HCEC 1CT (cell line): ENCODE measurements at regions not wholly inside any gene's neighbourhood (a gene's known extent, or its start where the extent isn't known, plus 50 kb on each side); places are given as distances from the start of the nearest gene placed in this dataset.
"Not testable (repeated sequence)": the region's sequence is repeated elsewhere in the genome, so short reads cannot be mapped to it uniquely, and the experiment has no call there.

Experiments
- DNase-seq: peaks from one replicate; pipeline ENCODE4 v3.0.0-alpha.2; 2017

DNA sequence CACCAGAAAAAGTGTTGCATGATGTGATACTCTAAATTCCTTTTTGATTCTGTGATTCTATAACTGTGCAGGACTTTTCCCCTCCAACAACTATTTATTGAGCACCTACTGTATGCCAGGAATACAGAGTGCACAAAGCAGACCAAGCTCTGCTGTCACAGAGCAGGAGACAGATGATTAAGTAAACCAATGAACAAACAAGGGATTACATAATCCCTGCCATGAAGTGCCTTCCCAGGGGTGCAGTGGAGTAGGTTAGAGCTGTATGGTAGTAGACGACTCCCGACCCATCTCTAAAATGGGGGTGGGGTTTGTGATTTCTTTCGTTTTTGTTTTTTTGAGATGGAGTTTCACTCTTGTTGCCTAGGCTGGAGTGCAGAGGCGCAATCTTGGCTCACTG lies 213.9 kb downstream of the TBX5 start:
- no peak for DNase-seq

DNA sequence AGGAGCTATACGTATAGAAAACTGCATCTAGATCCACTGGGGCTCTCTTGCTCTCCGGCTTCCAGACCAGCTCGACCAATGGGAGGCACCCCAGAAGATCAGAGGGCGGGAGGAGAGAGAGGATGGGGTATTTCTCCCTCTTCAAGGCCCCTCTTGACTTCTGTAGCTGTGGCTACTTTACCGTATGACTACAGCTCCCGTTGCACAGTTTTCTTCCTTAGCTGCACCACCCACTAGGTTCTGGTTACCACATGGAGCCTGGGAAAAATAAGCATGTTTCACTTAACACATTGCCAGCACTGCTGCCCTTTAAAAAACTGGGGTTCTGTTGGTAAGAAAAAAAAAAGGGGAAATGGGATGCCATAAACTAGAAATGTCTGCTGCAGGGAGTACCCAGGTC lies 214.4 kb downstream of the TBX5 start:
- no peak for DNase-seq

DNA sequence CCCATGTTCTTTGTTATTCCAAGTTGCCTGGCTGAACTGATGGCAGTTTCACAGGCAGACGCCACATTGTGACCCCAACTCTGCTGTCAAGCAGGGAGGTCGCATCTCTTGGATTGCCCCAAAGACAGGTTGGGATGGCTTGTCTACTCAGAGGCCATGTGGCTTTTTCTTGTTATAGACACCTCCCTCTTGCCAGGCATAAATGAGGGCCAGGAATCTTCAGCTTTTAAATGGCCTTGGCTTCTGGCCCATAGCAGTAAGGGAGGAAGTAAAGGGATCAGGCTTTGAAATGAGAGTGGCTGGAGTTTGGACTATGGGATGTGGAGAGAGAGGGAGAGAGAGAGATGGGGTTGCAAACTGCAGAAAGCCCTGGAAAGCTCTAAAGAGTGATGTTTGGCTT lies 215.0 kb downstream of the TBX5 start:
- DNase-seq: no peak

DNA sequence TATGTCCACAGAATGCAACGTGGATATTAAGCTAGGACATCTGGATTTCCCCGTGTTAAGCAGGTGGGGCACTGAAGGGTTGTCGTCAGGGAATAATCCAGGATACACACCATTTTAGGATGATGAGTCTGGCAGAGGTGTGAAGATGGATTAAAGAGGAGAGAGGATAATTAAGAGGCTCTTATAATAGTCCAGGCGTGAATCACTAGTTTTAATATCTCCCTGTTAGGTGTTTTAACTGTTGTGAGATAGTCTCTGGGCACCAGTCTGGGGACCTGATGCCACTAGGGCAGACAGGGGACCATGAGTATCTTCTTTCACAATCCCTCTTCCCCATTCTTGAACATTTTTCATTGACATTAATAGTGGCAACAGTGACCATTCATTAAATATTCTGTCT lies 216.7 kb downstream of the TBX5 start:
- no peak for DNase-seq

DNA sequence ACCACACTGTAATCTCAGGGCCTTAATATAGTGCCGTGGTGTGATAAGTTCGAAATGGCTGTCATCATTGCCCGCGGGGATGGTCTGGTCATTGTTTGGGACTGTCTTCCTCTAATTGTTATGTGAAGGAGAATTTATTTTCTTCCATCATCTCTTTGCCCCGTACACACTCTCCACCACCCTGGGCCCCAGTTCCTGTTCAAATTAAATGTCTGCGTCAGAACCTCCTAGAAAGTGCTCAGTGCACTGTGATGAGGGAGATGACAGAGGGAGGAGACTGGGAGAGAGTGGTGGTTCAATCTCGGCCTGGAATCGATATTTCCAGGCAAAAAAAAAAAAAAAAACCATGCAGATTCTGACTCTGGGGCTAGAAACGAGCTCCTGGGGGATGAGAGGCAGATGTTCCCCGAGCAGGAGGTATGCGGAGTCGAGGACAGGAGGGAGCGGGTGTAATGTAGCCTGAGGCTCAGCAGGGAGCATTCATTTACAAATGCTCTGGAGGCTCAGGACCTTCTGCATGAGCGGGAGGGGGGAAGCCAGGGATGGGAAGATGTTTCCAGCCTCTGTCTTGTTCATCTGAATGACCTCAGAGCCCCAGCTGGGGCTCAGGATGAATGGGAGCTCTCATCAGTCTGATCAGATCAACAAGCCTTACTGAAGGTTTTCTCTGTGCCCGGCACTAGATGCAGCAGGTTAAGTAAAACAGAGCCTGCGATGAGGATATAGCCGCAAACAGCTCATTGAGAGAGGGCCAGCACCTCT lies 219.5 kb downstream of the TBX5 start:
- DNase-seq: no peak

DNA sequence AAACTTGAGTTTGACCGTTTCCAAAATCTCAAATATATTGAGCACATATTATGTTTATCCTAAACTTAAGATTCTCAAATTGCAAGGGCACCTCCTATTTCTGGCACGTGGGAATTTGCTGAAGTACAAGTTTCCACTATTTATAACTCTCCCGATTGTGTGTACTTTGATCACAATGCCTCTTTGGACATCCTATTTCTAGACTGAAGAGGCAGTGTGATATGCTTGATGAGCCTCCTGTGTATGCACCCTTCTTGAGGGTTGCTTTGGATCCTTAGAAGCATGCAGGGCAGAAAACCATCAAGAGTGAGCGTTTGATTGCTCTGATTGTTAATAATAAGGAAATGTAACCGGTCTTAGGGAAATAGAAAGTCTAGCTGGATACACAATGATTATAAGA lies 218.9 kb upstream of the RBM19 start:
- no peak for DNase-seq

DNA sequence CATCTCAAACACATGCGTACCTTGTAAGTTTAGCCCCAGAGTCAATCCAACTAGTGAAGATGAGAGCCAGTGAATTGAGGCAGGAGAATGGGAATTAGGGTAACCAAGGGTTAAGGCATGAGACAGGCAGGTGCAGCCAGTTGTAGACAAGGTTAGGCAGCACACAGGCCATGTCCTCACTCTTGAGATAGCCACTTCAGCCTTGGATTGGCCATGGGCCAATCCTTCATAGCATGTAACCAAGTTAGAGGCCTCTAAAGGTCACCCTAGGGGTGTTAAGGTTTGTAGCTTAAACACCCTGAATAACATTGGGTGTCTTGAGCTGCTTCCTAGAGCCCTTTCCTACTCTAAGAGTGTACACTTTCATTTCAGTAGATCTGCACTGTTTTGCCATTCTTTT lies 208.2 kb upstream of the RBM19 start:
- no peak for DNase-seq

DNA sequence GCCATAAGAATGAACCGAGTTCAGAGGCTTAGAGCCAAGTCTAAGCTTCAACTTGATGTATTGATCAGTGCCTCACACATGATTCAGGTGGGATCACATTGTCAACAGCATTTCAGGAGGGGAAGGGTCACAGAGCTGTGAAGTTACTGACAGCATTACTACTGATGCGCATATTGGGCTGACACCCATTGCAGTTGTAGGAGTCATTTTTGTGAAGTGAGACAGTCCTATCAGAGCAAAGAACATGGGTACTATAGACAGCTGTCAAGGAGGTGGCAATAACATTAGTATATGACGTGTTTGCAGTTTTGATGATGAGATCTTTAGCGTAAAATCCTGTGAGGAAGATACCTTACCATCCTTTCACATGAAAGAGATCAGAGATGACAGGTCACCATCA lies 206.0 kb upstream of the RBM19 start:
- DNase-seq: no peak

DNA sequence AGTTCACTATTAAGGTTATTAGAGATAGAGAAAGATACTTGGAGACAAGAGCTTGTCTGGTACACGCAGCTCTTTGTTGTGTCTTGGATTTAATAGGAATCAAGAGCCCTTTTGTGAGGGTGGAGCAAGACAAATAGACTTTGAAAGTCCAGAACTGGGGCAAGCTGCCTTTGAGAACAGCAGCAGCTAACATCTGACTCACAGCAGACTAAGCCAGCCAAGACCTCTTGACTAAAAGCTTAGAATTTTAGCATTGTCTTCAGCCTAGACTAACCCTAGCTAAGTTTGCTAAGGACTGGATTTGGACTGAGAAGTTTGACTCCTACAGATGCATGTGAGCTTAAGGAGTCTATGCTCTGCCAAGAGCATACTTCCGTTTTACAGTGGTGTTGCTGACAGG lies 201.9 kb upstream of the RBM19 start:
- DNase-seq: no peak

DNA sequence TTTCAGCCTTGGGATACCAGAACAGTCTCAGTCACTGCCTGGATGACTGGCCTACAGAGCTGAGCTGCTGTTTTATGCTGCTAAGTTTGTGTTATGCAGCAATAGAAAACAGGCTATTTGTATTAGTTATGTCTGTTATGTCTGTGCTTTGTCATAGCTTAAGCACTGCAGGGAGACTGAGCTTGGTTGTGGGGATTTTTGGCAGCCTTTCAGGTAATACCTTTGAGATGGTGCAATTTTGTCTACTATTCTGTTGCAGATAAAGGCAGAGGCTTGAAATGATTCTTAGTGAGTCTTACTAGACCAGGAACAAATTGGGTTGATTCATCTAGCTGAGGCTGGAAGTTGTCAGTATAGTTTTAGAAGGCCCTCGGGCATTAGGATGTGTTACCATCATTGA lies 201.3 kb upstream of the RBM19 start:
- DNase-seq: no peak

DNA sequence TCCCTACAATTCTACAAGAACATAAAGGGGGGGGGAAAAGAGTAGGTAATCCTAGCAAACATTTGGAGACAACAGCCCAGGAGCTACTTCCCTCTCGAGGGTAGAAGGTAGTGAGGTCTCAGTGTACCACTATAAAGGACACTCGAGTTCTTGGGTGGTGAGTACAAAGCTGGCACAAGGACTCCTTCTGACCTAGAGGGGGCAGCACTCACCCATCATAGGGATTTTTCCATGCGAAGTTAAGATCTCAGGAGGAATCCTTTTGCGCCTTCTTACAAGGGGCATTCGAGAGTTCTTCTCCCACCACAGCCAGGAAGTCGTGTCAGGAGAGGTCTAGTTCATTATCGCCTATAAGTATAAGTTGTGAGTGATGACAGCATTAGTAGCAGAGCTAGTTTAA lies 200.2 kb upstream of the RBM19 start:
- DNase-seq: no peak

DNA sequence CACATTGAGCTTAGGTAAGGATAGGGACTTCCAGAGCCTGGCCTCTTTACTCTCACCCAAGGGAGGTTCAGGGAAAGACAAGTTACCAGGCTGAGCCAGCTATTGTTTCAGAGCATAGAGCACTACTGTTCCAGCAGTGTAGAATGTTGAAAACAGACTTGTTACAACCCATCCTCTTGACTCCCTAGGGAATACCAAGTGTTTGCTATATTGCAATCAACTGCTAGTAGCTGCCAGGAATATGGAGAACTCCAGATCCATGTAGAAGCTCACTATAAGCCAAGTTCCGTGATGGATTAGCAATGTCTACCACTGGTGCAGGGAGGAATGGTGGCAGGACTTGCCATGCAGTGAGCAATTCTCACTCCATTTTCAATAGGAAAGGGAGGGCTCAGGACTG lies 199.8 kb upstream of the RBM19 start:
- no peak for DNase-seq

DNA sequence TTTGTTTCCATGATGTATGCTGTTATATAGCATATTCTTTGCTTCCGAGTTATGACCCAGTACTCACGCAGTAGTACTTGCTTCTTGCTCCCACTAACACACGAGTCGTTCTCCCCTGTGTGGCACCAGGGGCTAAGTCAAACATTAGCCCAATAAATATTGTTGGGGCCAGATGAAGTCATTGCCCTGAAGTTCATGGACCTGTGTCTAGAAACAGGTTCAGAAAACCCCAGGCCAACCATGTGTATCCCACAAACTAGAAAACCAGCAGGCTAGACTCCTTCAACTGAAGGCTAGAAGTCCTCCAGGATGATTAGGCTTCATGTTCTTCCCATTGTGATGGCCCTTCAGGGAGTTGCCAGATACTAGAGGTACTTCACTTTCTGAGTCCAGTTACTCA lies 198.2 kb upstream of the RBM19 start:
- DNase-seq: no peak

DNA sequence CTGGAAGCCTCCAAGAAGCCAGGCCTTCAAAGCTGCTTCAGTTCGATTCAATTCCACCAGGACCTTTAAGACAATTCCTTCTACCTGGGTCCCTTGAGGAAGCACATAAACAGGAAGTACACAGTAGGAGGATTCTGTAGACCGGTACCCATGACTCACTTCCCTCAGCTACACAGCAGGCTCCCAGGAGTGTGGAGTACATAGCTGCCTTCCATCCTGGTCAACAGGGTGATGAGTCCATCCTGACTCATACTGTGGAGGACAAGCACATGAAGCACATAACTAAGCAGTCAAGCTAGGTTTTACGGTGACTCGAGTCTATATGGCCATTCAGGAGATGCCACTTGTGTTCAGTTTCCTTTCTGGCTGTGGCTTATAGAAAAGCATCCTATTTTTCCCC lies 197.6 kb upstream of the RBM19 start:
- peak; percentile 61 for DNase-seq

DNA sequence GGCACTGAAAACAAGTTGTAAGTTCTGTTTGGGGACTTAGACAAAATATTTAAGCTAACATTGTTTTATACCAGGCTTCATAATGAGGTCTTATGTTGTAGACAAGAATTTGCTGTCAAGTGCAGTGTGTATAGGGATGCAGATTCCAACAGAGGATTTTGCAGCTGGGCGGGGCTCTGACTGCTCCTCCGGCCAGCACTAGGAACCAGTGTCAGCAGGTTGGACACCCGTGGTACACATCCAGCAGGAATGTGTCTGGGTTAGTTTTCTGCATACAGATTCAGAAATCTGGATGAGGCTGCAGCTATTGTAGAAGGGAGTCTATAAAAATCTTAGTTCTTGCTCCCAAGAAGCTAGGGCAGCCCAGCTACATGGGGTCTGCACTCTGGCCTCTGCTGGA lies 194.3 kb upstream of the RBM19 start:
- no peak for DNase-seq

DNA sequence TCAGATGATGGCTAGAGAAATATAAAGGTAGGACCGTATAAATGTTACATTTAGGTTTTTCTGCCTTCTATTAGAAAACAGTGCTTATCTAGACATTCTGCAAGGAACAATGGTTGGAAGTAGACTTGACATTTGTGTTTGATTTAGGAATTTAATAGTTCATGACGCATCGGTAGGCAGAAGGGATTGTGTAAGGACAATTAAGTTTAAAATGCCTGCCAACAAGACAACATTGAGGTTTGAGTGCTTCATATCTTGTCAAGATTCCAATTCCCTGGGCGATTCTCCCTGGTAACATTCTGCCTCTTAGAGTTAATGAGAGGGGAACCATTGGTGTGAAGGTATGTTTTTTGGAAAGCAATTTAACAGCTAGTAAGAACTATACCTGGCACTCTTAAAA lies 186.8 kb upstream of the RBM19 start:
- DNase-seq: no peak

DNA sequence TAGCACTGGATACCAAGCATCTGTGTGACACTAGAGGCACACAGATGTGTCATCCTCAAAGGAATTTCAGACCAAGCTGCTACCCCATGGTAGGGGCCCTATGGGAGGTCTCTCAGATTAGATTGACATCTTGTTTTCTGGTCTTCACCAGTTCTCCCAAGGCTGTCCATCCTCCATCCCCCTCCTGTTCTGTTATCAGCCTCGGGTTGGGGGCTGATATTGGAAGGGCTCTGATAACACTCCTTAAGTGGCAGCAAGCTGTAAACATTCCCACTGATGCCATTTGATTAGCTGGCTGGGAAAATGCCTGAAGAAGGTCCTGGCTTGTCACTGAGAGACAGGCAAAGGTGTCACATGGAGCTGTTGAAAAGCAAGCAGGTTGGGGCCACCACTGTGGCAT lies 185.9 kb upstream of the RBM19 start:
- DNase-seq: no peak

DNA sequence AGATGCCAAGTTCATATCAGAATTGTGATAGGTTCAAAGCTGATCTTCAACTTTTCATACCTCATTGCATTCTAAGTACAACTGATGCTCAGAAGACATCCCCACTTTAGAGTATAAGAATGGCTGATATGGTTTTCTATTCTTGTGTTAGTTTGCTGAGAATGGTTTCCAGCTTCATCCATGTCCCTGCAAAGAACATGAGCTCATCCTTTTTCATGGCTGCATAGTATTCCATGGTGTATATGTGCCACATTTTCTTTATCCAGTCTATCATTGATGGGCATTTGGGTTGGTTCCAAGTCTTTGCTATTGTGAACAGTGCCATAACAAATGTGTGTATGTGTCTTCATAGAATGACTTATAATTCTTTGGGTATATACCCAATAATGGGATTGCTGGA lies 184.5 kb upstream of the RBM19 start:
- not testable (repeated sequence) for DNase-seq

DNA sequence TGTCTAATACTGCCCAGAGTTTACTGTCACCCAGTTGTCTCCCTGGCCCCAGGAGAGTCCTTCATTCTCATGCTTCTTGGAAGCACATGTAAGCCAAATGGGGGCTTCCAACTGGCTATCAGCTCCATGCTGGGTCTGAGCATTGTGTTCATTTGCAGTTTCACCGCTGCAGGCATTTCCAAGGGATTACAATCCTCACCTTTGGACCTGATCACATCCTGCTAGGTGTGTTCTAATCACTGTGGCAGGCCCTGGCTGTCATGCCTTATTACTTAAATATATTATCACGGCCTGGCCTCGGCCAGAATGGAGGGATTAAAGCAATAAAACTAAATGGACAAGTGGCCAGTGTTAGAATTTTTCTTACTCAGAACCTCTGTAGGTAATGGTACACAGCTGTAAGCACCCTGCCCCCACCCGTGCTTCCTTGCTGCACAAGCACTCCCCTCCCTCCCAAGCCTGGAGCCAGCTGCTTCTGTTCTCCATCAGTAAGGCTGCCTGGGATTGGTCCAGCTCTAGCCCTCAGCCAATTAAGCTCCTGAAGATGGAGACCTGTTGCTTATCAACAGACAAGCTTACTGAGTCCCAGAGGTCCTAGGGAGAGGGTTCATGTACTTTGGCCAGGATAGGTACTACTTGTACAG lies 175.9 kb upstream of the RBM19 start:
- no peak for DNase-seq

DNA sequence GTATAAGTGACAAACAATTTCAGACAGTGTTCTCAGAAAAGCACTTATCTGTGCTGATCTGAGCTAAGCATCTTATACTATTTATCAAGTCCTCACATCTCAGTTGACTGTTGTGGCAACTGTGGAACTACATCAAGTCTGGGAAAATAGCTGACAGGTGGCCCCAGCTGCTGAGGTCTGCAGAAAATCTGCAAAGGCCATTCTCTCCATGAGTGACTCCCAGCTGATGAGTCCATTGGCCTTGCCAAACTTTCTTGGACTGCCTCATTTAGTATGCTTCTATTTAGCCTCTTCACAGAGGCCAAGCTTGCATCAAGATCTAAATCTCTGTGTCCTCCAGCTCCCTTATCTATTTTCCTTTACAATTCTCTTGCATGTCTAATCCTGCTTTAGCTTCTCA lies 174.5 kb upstream of the RBM19 start:
- no peak for DNase-seq

DNA sequence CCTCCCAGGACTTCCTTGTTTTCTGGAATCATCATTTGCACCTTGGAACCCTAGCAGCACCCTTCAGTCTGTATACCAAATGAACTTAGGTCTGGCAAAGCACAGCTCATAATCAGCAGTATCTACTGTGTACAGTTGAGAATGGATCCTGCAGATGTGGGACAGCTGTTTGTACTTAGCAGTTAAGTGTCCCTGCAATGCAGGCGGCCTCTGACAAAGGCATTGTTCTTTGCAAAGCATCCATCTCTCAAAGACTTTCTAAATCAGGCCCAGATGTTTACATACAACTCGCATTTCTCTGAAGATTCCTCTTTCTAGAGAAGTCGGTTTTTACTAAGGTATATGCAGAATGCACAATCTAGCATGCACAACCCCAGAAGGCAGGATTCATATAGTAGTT lies 170.5 kb upstream of the RBM19 start:
- no peak for DNase-seq

DNA sequence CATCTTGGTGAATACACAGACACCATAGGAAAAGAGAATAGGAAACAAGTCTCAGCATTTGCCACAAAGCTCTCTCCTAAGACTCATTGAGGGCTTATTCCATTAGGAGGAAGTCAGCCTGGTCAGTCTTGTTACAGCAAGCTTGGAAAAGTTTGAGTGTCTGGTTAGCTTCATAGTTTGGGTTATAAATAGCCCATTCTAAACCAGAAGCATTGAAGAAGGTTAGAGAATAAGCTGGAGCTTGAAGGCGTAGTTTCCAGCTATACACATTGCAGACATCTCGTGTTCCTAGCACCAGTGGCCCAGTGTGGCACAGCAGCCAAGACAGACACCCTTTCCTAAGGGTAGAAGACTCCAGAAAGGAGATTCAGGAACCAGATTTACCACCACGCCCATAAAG lies 168.8 kb upstream of the RBM19 start:
- DNase-seq: no peak

DNA sequence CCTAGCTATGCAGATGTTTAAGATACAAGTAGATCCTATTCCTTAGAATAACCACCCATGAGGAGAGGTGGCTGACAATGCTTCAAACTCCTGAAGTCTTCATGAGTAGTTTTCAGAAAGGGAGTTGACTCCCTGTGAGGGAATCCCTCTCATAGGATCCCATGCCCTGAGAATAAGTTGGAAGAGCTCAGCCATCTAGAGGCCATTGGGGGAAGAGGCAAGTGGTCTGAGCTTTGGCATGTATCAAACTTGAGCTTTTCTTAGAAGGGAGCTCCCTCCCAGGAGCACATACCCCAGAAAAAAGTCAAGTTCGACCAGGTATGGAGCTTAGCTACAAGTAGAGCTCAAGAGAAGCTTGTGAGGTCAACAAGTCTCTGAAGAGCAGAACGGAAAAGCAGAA lies 165.7 kb upstream of the RBM19 start:
- no peak for DNase-seq

DNA sequence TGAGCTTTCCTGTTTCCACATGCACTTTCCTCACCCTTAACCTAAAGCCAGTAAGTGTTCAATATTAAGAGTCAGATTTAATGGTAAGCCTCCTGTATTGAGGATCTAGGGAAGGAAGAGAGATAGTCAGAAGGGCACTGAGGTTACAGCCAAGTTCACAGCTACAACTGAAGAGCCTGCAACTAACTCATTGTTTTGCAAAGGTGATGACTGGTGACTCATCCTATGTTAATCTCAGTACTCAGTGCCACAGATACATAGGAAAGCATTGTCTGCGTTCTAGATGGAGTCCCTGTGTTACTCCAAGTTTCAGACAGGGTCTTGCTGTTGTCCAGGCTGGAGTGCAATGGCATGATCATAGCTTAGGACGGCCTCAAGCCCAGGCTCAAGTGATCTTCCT lies 157.0 kb upstream of the RBM19 start:
- DNase-seq: no peak

DNA sequence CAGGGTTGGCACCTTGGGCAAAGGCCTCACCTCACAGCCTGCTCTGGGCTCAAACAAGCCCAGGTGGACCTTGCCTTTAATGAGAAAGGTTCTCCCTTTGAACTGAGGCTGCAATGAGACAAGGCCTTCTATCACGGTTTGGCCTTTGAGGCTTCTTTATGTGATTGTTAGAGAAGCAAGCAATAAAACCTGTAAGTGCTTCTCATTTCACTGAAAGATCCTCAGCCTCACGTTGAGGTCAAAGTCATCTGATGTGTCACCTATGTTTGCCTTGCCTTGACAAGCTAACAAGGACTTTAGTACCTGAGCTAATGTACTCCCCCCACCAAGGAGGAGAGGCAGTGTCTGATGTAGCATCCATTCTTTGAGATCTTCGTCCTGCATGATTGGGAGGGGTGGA lies 155.9 kb upstream of the RBM19 start:
- DNase-seq: no peak
